ENCODE measurements at regions not wholly inside any gene's neighbourhood (a gene's known extent, or its start where the extent isn't known, plus 50 kb on each side); places are given as distances from the start of the nearest gene placed in this dataset.

DNA sequence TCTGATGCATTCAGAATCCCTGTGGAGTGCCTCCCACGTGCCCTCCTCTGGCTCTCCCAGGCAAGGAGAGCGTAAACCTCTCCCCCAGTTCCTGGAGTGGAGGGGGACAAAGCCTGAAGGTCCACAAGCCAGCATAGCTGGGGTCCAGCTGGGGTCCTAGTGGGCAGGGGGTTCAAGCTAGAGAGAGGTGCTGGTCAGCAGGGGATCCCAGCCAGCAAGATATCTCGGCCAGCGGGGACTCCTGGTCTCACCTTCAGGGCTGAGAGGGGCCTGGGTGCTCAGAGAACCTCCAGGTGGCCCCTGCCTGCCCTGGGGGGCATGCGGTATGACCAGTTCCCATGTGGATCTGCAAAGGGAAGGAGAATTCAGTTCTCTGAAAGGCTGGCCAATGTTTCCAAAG, 413.7 kb downstream of the TCERG1L start:
- CTCF ChIA-PET: no interaction called here
- POLR2A ChIA-PET: no interaction called here

DNA sequence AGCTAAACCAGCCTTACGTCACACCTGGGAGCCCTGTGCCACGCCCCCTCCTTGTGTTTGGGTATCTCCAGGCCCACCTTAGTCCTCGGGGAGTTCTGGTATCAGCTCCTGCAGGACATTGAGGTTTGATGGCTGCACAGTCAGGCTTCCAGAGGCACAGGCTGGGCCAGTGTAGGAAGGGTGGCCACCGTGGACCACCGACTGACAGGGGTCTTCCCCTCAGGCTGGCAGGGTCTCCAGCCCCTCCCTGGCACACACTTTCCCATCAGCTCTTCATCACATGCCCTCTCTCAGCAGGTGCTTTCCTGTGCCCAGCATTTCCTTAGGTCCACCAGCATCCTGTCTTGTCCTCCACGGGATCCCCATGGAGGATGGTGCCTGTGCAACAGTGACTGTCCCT, 413.1 kb downstream of the TCERG1L start:
- ChIA-PET CTCF (no interaction called here), POLR2A (no interaction called here)

DNA sequence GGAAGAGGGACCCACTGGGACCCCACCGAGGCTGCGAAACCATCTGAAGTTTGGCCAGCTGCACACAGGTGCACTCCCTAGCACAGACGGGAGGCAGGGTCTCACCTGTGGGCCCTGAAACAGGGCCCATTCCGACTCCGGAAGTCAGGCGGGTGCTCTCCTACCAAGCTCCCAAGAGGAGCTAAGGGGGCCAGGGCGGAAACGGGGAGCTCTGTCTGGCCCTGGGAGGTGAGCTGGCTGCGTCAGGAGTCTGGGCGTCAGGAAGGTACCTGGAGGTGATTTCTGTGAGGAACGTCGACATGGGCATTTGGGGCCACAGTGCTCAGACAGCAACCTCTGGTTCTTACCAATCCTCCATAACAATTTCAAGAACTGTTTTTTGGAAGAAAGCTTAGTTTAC, 411.7 kb downstream of the TCERG1L start:
- ChIA-PET POLR2A (no interaction called here), CTCF (no interaction called here)

DNA sequence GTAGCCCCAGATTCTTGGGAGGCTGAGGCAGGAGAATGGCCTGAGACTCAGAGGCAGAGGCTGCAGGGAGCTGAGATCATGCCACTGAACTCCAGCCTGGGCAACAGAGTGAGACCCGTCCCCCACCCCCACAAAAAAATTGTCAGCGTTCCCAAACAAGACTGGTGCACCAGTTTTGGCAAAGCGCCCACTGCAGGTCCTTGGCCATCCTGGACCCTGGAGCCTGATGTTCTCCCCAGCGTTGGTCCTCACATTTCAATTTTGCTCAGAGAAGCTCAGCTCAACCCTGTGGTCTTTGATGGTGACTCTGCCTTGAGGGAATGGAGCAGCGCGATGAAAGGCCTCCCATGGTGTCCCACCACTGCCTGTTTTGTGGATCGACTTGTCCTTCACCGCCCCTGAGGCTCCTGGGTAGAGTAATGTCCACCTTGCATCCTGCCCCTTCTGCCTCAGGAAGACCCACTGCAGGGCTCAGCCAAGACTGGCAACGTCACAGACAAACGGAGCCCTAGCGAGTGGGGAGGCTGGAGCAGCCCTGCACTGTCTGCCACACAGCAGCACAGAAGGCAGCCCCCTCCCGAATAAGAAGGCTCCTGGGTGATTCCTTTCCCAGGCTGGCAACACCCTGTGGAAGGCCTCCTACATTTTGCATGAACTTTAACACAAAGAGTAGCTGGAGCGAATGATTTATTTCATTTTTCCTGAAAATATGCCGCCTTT, 410.9 kb downstream of the TCERG1L start:
- ChIA-PET CTCF (no interaction called here), POLR2A (no interaction called here)

DNA sequence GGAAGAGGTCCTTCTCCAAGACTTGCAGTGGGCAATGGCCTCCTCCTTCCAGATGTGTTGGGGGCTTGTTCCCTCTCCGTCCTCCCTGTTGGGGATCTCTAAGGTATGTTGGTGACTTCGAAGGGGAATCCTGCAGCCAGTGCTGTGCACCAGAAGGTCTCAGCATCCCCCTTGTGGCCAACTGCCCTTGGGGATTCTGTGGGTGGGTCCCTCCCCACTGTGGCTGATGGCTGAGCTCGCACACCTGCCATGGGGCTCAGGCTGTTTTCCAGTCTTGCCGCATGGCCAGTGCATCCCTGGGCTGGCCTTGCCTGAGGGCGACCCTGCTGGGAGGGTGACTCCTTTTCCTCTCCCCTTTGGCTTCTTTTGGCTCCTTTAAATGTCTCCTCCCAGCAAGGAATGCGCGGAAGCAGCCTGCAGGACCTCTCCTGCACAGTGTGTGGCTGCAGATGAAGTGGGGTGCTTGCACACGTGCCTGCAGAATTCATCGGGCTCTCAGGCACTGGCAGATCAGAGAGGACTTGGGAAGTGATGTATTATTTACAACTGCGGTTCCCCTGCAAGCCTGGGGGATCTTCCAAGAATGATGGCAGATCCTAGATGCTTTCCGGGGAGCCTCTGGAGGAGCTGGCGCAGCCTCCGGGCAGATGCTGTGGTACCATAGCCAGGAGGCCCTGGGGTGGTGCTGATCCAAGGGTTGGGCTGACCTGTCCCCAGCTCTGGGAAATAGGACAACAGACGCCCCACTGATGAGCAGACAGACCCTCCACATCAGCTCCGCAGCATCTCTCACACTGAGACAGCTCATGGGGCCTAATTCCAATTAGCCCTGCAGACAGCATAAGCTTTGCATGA, 410.0 kb downstream of the TCERG1L start:
- ChIA-PET POLR2A (no interaction called here), CTCF (no interaction called here)

DNA sequence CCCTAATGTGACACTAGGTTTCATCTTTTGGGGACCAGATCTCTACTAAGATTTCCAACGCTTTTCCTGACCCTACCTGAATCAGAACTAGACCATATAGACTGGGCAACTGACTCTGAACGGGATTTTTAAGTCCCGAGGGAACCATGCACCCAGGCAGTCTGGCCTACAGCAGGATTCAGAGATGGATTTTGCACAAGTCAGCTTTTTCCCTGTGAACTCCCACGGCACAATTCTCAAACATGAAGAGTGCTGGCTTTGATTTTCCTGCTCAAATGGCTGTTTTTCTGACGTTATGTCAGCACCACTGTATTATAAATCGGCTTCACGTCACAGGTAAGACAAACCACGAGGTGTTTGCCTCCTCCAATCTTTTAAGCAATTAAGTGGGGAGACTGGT, 409.1 kb downstream of the TCERG1L start:
- CTCF ChIA-PET: no interaction called here
- POLR2A ChIA-PET: no interaction called here

DNA sequence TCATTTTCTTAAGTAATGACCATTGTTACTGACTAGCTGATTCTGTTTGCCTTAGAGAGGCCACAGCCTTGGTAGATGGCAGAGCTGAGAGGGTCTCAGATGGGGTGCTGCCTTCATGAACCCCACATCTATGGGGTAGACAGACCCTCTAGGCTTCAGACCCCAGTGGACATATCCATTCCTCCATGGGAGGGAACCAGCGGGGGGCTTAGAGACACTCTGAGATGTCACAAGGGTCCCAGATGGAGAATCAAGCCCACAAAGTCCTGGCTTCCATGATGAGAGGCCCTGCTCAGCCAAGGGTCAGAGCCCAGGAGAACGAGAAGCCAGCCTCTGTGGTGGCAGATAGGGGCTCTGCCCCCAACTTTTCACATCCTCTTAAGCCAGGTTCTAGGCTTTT, 408.6 kb downstream of the TCERG1L start:
- ChIA-PET POLR2A (no interaction called here), CTCF (no interaction called here)

DNA sequence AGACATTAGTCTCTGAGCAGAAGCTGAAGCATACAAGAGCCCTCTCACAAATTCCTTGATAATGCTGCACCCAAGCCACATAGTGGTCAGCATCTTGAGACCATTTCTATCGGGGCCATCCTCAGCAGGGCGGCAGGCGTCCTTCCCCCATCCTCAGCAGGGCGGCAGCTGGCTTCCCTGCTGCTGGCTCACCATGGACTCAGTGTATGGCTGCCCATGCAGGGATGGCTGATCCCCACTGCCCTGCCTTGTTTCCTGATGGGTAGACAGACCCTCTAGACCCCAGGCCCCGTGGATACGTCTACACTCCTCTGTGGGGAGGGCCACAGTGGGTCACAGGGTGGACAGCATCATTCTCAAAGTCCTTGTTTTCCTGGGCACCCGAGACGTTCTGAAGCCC, 406.8 kb downstream of the TCERG1L start:
- CTCF ChIA-PET: no interaction called here

DNA sequence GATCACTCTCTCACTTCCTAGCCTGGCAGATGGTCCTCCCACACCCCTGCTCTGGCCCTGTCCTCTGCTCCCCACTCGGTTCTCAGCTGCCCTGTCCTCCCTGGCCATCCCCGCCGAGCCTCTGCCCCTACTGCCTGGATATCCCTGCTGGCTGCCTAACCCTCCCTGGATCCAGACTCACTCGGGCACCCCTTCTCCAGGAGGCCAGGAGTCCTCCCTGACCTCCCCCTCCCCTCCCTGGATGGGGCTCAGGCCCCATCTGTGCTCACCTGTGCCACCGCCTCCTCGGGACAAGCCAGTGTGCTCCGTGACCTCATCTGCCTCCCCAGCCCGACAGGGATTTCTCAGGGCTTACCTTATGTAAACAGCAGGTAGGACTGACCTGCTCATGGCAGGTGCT, 406.1 kb downstream of the TCERG1L start:
- CTCF ChIA-PET: no interaction called here
- POLR2A ChIA-PET: no interaction called here

More for the DNA sequence above, 406.8 kb downstream of the TCERG1L start:
- POLR2A ChIA-PET: no interaction called here

DNA sequence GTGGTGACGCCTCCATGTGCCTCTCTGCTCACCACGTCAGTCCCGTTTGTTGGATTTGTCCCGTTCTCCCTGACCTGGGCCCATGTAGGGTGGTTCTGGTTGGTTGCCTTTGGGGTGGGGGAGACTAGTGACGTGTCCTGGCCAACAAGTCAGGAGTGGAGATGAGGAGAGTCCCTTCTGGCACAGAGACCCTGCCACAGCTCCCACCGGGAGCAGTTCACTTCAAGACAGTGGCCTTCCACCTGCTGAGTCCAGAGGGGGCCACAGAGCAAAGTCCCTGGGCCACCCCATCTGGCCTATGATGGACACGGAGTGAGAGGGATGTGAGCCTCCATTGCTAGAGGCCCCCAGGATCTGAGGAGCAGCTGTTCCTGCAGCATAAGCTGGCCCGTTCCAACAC, 405.6 kb downstream of the TCERG1L start:
- ChIA-PET POLR2A (no interaction called here), CTCF (no interaction called here)

DNA sequence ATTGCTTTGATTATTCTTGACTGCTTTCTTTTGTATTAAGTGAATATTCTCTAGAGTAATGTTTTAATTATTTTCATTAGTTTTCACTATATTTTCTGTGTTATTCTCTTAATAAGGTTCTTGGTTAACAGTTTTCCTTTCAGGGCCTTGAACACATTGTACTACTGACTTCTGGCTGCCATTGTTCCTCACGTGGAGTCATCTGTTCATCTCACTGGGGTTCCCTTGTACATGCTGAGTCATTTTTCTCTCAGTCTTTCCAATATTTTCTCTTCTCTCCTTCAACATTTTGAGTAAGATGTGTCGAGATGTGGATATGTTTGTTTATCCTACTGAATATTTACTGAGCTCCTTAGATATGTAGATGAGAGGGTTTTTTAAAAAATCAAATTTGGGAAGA, 400.7 kb downstream of the TCERG1L start:
- ChIA-PET CTCF (no interaction called here), POLR2A (no interaction called here)

DNA sequence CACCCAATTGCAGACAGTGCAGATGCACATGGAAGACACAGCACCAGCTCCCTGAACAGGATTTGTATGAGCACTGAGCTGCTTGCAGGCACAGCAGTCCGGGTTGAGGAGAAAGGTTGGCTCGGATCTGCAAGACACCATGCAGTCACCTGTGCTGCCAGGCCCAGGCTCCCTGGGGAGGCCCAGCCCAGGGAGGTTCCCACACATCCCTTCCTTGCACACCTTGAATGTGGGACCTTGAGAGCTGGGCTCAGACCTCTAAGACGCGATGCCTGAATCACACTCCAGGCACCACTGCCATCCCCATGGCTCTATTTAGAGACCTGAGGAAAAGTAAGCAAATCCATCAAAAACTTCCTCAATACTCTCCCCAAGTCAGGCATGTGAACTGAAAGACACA, 397.7 kb downstream of the TCERG1L start:
- POLR2A ChIA-PET: no interaction called here
- CTCF ChIA-PET: no interaction called here

DNA sequence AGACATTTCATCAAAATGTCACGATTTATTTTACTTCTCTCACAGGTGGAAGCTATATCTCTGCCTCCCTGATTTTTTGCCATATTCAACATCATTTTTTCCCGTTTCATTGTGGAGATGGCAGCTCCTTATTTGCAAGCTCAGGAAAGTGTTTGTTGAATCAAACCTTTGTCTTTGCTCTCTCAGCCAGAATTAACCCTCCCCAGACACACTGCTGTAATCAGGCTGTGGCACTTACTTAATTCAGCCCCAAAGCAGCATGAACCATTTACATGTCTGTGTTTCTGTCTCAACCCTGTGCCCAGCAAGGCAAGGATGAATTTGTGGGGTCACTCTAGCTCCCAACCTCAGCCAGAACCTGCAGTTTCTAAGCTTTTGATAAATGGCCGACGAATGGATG, 397.2 kb downstream of the TCERG1L start:
- POLR2A ChIA-PET: no interaction called here
- CTCF ChIA-PET: no interaction called here

DNA sequence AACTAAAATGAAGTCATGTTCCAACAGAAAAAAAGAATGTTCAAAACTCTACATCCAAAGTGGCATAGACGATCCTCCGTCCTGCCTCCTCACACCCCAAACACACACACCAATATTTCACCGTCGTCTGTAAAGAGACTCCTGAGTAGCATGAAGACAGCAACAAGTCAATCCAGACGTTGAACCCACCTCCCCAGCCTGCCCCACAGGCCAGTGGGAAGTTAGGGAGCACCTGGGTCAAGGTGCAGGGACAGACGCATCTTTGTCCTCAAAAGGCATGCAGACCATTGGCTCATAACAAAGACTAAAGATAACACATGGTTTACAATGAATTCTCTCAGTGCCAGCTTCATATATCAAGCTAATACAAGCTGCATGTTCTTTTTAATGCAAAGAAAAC, 396.5 kb downstream of the TCERG1L start:
- CTCF ChIA-PET: no interaction called here
- POLR2A ChIA-PET: no interaction called here

DNA sequence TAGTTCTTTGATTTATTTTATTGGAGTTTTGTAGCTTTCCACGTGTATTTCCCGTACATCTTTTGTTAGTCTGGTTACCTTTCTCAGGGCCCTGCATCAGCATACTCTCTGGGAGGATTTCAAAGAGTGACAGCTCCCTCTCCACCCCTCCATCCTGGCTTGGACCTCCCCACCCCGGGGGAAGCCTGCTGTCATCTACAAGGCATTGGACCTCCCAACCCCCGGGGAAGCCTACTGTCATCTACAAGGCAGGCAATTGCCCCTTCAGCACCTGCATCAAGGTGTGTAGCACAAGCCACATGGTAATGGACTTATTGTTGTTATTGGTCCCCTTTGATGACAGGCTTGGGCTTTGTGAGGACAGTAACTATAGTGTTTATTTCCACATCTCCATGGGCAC, 390.1 kb downstream of the TCERG1L start:
- CTCF ChIA-PET: no interaction called here
- POLR2A ChIA-PET: no interaction called here

DNA sequence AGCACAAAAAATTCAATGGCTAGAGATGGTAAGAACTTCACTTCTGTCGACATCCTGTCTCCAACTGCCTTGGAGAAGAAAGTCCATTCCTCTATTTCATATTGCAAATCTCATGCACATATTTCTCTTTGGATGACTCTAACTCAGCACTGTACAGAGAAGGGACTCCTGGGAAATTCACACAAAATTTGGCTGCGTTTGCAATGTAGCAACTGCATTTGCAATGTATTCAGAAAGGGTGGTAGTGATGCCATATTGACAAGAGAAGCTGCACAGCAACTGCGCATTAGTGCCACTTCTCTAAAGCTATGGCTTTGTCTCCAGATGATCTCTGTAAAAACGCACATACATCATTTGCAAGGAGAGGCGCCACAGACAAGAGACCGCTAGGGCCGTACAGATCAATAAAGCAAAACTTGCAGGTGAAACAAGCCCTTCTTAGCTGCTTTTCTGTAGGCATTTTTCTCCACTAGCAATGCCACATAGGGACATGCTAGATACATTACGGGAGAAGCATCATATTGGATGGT, 389.5 kb downstream of the TCERG1L start:
- ChIA-PET POLR2A (no interaction called here), CTCF (no interaction called here)

DNA sequence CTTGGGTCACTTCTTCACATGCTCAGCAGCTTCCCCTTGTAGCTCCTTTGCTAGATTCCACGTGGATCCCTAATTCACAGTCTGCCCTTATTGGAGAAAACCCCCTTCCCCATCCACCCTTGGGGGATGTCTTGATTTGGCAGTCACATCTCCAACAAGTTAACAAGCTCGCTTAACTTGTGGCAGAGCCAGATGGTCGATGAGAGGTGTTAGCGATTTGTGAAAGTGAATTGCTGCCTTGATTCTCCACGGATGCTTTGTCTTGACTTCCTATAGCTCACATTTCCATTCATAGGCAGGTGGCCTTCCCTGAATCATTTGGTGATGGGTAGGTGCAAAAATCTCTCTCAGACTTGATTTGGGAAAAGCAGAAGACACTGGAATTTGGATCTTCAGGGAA, 387.9 kb downstream of the TCERG1L start:
- CTCF ChIA-PET: interaction anchor here (0.6 kb wide), 1 partner anchor 8 kb away, joined by 3 read pairs; no protein-coding TSS in a partner anchor
- POLR2A ChIA-PET: no interaction called here

DNA sequence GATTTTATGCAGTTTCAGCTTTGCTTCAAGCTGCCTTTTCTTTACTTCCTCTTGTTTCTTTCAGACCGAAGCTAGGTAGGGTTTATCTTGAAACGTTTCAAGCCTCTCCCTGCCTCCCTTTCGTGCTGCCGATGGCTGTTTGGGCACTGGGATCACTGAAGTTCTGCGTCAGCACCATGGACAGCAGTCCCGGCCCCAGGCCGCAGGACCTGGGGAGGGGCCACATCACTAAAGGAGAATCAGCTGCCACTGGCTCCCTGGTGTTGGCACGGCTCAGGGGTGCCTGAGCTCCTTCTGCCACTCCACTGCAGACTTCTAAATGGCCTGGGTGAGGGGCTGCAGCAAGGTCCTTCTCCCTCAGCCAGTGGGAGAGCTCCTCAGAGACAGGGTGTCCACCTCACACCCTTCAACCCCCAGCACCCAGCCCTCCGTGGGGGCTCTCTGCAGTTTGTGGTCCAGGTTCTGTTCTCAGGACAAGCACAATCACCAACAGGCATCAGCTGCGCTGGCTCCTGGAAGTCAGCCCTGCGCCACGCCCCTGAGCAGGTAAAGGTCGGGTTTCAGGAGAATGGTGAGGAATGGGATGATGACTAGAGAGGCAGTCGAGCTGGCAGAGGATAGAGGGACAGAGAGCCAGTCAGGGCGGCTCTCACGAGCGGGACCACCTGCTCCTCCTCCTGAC, 387.2 kb downstream of the TCERG1L start:
- ChIA-PET CTCF (no interaction called here), POLR2A (no interaction called here)

DNA sequence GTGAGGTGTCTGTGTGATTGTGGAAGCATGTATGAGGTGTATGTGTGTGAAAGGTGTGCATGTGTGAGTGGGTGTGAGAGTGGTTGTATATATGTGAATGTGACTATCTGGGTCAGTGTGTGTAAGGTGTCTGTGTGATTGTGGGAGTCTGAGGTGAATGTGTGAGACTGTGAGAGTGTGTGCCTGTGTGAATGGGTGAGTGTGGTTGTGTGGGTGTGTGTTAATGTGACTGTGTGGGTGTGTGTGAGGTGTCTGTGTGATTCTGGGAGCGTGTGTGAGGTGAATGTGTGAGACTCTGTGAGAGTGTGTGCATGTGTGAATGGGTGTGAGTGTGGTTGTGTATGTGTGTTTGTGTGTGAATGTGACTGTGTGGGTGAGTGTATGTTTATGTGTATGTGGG, 385.1 kb downstream of the TCERG1L start:
- CTCF ChIA-PET: no interaction called here
- POLR2A ChIA-PET: no interaction called here

DNA sequence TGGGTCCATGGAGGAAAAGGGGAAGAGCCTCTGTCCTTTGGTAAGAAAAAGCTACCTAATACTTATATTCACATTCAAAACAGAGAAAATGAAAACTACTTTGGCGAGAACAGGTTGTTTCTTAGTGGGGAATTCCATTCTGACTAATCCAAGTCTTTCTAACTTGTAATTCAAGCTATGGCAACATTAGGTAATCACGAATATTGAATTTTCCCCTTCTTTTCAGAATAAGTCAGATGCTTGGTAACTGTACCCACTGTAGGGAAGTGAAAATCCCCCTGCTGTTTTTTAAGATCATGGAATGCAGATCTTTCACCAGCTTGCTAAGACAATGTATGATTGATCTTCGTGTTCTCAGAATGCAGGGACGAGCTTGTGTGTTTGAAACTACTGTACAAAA, 384.4 kb downstream of the TCERG1L start:
- POLR2A ChIA-PET: no interaction called here
- CTCF ChIA-PET: no interaction called here

DNA sequence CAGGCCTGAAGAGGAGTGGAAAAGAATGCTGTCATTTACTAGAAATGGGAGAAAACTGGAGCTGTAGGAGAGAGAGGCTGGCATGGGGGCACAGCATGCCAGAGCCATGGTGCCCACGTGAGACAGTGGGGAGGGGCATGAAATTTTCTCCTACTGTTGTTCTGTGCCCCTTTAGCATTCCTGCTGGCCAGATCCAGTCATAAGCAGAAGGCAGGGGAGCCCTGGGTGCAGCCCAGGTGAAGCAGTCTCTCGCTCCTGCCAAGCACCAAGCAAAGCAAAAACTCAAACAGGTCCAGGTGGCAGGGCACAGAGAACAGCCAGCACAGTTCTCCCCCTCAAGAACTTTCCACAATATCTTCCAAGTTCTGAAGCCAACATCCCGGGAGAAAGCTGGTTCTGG, 383.2 kb downstream of the TCERG1L start:
- ChIA-PET POLR2A (no interaction called here), CTCF (no interaction called here)

Data from activated CD8-positive, alpha-beta memory T cell treated with anti-CD3 and anti-CD28 coated beads for 36 hours (primary cell).